GM10248 (cell line): ENCODE measurements at regions not wholly inside any gene's neighbourhood (a gene's known extent, or its start where the extent isn't known, plus 50 kb on each side); places are given as distances from the start of the nearest gene placed in this dataset.

Experiments
- CTCF ChIA-PET: fragments of 300-600 bp; sonication (Branson Sonifier 250); formaldehyde crosslinking; extraction: SDS; loops from one replicate; lab custom pipeline; 2021; ENCODE audit warnings: antibody characterized with exemption; lab: Yijun Ruan, JAX
- POLR2A ChIA-PET: fragments of 350-650 bp; sonication (Branson Sonifier 250); formaldehyde crosslinking; extraction: SDS; loops from one replicate; lab custom pipeline; 2020; ENCODE audit warnings: antibody characterized with exemption; lab: Yijun Ruan, JAX
- DNase-seq: peaks from one replicate; pipeline ENCODE4 v3.0.0; 2012; ENCODE audit errors: extremely low spot score
- TF ChIP-seq, protein P1 (sequence below): IDR thresholded peaks from 2 replicates; pipeline ENCODE4 v1.5.1; 2012; ENCODE audit warnings: mild to moderate bottlenecking, low read depth; ENCODE audit errors: extremely low read depth, missing control alignments, control extremely low read depth

DNA sequence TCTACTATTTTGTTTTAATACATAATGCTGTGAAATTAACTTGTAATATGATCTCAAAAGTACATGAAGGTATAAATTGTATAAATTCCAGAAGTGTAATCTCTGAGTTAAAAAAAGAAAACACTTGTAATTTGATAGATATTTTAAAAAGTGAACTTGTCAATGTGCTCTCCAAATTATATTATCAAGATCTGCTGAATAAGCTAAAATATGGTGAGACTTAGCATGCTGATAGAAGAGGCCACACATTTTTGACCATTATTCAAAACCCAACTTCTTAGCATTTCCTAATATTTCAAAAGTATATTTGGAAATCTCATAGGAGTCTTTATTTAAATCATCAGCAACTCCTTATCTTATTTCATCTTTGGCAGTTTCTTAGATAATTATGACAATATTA is 657.1 kb upstream of the BOD1L1 start:
- POLR2A ChIA-PET: no interaction called here
- TF ChIP-seq, protein P1, sequence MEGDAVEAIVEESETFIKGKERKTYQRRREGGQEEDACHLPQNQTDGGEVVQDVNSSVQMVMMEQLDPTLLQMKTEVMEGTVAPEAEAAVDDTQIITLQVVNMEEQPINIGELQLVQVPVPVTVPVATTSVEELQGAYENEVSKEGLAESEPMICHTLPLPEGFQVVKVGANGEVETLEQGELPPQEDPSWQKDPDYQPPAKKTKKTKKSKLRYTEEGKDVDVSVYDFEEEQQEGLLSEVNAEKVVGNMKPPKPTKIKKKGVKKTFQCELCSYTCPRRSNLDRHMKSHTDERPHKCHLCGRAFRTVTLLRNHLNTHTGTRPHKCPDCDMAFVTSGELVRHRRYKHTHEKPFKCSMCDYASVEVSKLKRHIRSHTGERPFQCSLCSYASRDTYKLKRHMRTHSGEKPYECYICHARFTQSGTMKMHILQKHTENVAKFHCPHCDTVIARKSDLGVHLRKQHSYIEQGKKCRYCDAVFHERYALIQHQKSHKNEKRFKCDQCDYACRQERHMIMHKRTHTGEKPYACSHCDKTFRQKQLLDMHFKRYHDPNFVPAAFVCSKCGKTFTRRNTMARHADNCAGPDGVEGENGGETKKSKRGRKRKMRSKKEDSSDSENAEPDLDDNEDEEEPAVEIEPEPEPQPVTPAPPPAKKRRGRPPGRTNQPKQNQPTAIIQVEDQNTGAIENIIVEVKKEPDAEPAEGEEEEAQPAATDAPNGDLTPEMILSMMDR: no peak
- DNase-seq: no peak
- CTCF ChIA-PET: interaction anchor here (1.1 kb wide), 1 partner anchor 18 kb away, joined by 3 read pairs; no protein-coding TSS in a partner anchor

DNA sequence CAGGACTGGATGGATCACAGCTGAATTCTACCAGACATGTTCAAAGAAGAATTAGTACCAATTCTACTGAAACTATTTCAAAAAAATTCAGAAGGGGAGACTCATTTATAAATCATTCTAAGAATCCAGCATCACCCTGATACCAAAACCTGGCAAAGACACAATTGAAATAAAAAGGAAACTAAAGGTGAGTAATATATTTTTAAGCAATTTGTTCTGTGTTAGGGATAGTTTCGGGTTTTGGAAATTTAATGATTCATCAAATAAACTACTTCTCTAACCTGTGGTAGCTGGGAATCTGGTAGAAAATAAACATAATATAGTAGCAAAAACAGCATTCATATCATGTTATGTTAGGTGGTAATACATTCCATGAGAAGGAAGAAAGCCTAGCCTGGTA is 662.2 kb upstream of the BOD1L1 start:
- no peak for DNase-seq
- POLR2A ChIA-PET: no interaction called here
- CTCF ChIA-PET: no interaction called here
- TF ChIP-seq, protein P1: no peak

DNA sequence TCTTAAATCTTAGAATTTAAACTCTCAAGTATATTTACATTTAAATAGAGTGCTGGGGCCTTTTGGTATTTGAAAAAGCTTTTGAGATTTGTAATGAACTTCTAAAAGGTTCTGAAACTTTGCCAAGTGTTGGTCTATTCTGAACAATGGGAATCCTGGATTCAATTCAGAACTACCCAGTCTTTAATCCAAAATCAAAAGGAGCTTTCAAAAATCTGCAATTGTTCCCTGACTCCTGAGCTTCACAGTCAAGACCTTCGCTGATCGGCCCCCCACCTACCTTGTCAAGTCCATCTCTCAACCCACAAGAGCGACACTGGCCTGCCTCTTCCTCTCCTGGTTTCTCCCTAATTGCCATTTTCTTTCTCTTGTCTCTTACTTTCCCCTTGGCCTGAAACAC is 666.1 kb upstream of the BOD1L1 start:
- POLR2A ChIA-PET: no interaction called here
- DNase-seq: no peak
- TF ChIP-seq, protein P1: no peak
- CTCF ChIA-PET: interaction anchor here (1.2 kb wide), 1 partner anchor 12 kb away, joined by 3 read pairs; no protein-coding TSS in a partner anchor

DNA sequence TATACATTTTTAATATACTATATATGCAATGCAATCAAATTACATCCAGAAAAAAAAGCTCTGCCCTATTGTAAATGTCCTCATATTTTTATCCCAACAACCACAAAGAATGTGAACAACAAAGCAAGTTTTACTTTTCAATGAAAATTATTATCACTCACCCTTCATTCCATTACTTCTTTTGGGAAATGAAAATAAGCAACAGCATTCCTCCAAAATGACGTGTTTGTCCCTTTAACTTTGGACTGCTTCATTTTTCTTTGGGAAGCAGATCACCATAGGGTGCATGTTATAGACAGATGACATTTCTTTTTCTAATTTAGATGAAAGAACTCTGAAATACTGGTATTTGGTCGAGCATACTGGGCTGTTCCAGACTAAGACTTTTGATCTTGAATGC is 667.1 kb upstream of the BOD1L1 start:
- CTCF ChIA-PET: interaction anchor here (1.2 kb wide), 1 partner anchor 13 kb away, joined by 3 read pairs; no protein-coding TSS in a partner anchor
- TF ChIP-seq, protein P1: no peak
- POLR2A ChIA-PET: no interaction called here
- no peak for DNase-seq

DNA sequence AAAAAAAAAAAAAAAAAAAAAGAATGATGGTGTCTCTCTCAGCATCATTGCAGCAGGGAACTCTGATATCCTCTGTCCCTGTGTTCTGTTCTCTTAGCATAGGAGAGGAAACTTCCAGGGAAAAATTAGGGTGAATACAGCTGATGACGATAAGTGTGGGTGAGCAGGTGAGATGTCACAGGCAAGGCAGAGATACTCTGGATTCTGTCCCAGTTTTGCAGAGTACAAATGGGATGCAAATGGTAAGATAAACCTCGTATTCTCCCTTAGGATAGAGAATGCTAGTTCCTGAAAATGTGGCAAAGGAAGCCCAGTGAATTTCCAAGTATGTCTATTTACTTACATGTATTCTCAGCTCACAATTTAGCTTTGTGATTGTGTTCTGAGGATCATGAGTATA is 671.6 kb upstream of the BOD1L1 start:
- DNase-seq: no peak
- POLR2A ChIA-PET: no interaction called here
- CTCF ChIA-PET: no interaction called here
- TF ChIP-seq, protein P1: no peak

DNA sequence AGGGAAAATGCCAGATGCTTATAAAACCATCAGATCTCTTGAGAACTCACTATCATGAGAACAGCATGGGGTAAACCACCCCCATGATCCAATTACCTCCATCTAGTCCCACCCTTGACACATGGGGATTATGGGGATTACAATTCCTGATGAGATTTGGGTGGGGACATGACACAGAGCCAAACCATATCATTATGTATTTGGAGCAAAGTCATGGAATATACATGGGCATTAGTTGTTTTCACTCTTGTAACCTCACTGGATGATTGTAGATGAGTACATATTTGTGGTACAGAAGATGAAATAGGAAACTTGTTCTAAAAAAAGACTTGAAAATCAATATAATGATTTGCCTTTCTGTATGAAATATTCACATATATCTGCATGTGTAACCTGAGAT is 674.5 kb upstream of the BOD1L1 start:
- ChIA-PET CTCF (interaction anchor here (0.7 to 1.1 kb wide), 2 partner anchors 11 to 14 kb away, joined by 3 to 6 read pairs; no protein-coding TSS in a partner anchor), POLR2A (no interaction called here)
- TF ChIP-seq, protein P1: no peak
- DNase-seq: no peak
